Keratinocyte (primary cell): ENCODE measurements at regions not wholly inside any gene's neighbourhood (a gene's known extent, or its start where the extent isn't known, plus 50 kb on each side); places are given as distances from the start of the nearest gene placed in this dataset.

ENCODE experiments used
- DNase-seq: peaks from one replicate; pipeline ENCODE4 v3.0.0-alpha.2; 2011; ENCODE audit warnings: low read depth, missing footprints, low spot score
- FAIRE-seq: peaks from 2 replicates; lab custom pipeline; 2011; peaks lifted over from hg19 to GRCh38; lab: Jason Lieb, UNC
- H2AFZ ChIP-seq: 2 replicates; pipeline ENCODE4 v1.6.0; 2012; ENCODE audit warnings: low read length, control low read depth, inconsistent platforms; ENCODE audit not compliant: control insufficient read depth
- H3K27ac ChIP-seq: 2 replicates; pipeline ENCODE4 v1.5.1; 2011; ENCODE audit warnings: low read length; ENCODE audit not compliant: control insufficient read depth, insufficient read depth
- H3K27me3 ChIP-seq: 3 replicates; pipeline ENCODE4 v1.6.0; 2011; ENCODE audit warnings: low read length; ENCODE audit not compliant: control insufficient read depth, insufficient read depth; ENCODE audit errors: extremely low read depth
- H3K36me3 ChIP-seq, 2 experiments: 2 replicates in 1 of 2; 3 replicates in 1 of 2; pipeline ENCODE4 v1.5.1; 2011; ENCODE audit warnings: low read length in 2 of 2, mild to moderate bottlenecking in 1 of 2; ENCODE audit not compliant: control insufficient read depth in 2 of 2, insufficient read depth in 2 of 2; ENCODE audit errors: extremely low read depth in 1 of 2
- H3K4me1 ChIP-seq: 3 replicates; pipeline ENCODE4 v1.5.1; 2011; ENCODE audit warnings: low read length; ENCODE audit not compliant: control insufficient read depth, insufficient read depth; ENCODE audit errors: extremely low read depth
- H3K4me2 ChIP-seq: 3 replicates; pipeline ENCODE4 v1.6.0; 2011; ENCODE audit warnings: low read depth, low read length; ENCODE audit not compliant: control insufficient read depth, insufficient read depth; ENCODE audit errors: extremely low read depth
- H3K4me3 ChIP-seq, 3 experiments: fragments of 200-600 bp in 1 of 3; sonication (generic) in 1 of 3; 2 replicates in 2 of 3; 3 replicates in 1 of 3; pipeline ENCODE4 v1.5.1; 2011 to 2016; ENCODE audit warnings: low read length in 3 of 3, mild to moderate bottlenecking in 3 of 3, control low read depth in 2 of 3, inconsistent platforms in 1 of 3, low read depth in 1 of 3, mixed read lengths in 1 of 3, mixed run types in 1 of 3, moderate library complexity in 1 of 3; ENCODE audit not compliant: control insufficient read depth in 2 of 3, insufficient read depth in 2 of 3; ENCODE audit errors: extremely low read depth in 1 of 3
- H3K79me2 ChIP-seq: 2 replicates; pipeline ENCODE4 v1.6.0; 2012; ENCODE audit warnings: low read length; ENCODE audit not compliant: control insufficient read depth, insufficient read depth
- H3K9ac ChIP-seq: 3 replicates; pipeline ENCODE4 v1.6.0; 2011; ENCODE audit warnings: low read length; ENCODE audit not compliant: control insufficient read depth, insufficient read depth; ENCODE audit errors: extremely low read depth
- H3K9me1 ChIP-seq: 3 replicates; pipeline ENCODE4 v1.6.0; 2011; ENCODE audit warnings: low read length; ENCODE audit not compliant: control insufficient read depth, insufficient read depth; ENCODE audit errors: extremely low read depth
- H3K9me3 ChIP-seq: 2 replicates; pipeline ENCODE4 v1.5.1; 2012; ENCODE audit warnings: low read depth, low read length; ENCODE audit not compliant: control insufficient read depth
- H4K20me1 ChIP-seq: 3 replicates; pipeline ENCODE4 v1.6.0; 2011; ENCODE audit warnings: low read length; ENCODE audit not compliant: control insufficient read depth, insufficient read depth; ENCODE audit errors: extremely low read depth
- CTCF ChIP-seq, 3 experiments: IDR thresholded peaks in 1 of 3; conservative IDR thresholded peaks in 1 of 3; optimal IDR thresholded peaks in 1 of 3; 2 replicates in 2 of 3; 3 replicates in 1 of 3; pipeline versions ENCODE3 to v1.5.1; 2011; ENCODE audit warnings: low read length in 3 of 3, mild to moderate bottlenecking in 3 of 3, moderate library complexity in 2 of 3, control low read depth in 1 of 3, inconsistent platforms in 1 of 3; ENCODE audit not compliant: insufficient read depth in 2 of 3; ENCODE audit errors: extremely low read depth in 1 of 3
- EZH2 ChIP-seq: IDR thresholded peaks from one replicate; pipeline ENCODE4 v1.6.1; 2012; ENCODE audit warnings: inconsistent platforms, mild to moderate bottlenecking, low read length, moderate library complexity
- dilution Hi-C: fragments of 300-500 bp; cut with MboI; formaldehyde crosslinking; loops from one replicate; pipeline ENCODE4 v1.7.0; 2020; ENCODE audit warnings: low sequenced_read_pairs; ENCODE audit not compliant: extremely low pct_ligation_motif_present

- no peak for FAIRE-seq
- Histone ChIP-seq H3K79me2 (no peaks in the 10 kb centered on the region), H3K4me2 (no peak overlapping the region), H4K20me1 (no peaks in the 10 kb centered on the region), H3K9ac (no peak overlapping the region), H2AFZ (no peak overlapping the region), H3K9me3 (no peaks in the 10 kb centered on the region), H3K9me1 (no peaks in the 10 kb centered on the region), H3K4me1 (no peaks in the 10 kb centered on the region), H3K27me3 (no peaks in the 10 kb centered on the region), H3K27ac (no peak overlapping the region), H3K36me3 (no peaks in the 10 kb centered on the region), H3K4me3 (no peak overlapping the region)
- TF ChIP-seq EZH2: no peak
- no peak for TF ChIP-seq CTCF (optimal IDR thresholded peaks at IDR 0.05 in 1 of 3, IDR thresholded peaks at IDR 0.05 in 1 of 3, conservative IDR thresholded peaks at IDR 0.05 in 1 of 3; ENCODE audit: extremely low read depth in 1 of 3, insufficient read depth in 2 of 3, low read length in 3 of 3)
- dilution Hi-C loops: no loop called here
- DNase-seq: no peak
Measured at GRCh38 chr6:74717591-74717990, 488.3 kb downstream of the COL12A1 start.

GRCh38 chr6:74715355-74716085, 490.3 kb downstream of the COL12A1 start:
- Histone ChIP-seq H3K4me1 (no peaks in the 10 kb centered on the region), H3K27me3 (no peaks in the 10 kb centered on the region), H2AFZ (no peak overlapping the region), H3K9ac (no peak overlapping the region), H3K36me3 (no peaks in the 10 kb centered on the region), H3K4me3 (no peak overlapping the region), H3K27ac (no peak overlapping the region), H3K4me2 (no peak overlapping the region), H3K9me3 (no peaks in the 10 kb centered on the region), H3K9me1 (no peaks in the 10 kb centered on the region), H3K79me2 (no peaks in the 10 kb centered on the region), H4K20me1 (no peaks in the 10 kb centered on the region)
- dilution Hi-C loops: no loop called here
- DNase-seq: no peak
- no peak for FAIRE-seq
- no peak for TF ChIP-seq EZH2
- no peak for TF ChIP-seq CTCF (optimal IDR thresholded peaks at IDR 0.05 in 1 of 3, IDR thresholded peaks at IDR 0.05 in 1 of 3, conservative IDR thresholded peaks at IDR 0.05 in 1 of 3; ENCODE audit: extremely low read depth in 1 of 3, insufficient read depth in 2 of 3, low read length in 3 of 3)
